GM12891 (cell line): ENCODE measurements at regions not wholly inside any gene's neighbourhood (a gene's known extent, or its start where the extent isn't known, plus 50 kb on each side); places are given as distances from the start of the nearest gene placed in this dataset.

Experiments
- DNase-seq: peaks from one replicate; pipeline ENCODE4 v3.0.0; 2011; ENCODE audit warnings: low spot score; ENCODE audit not compliant: insufficient read length
- FAIRE-seq: peaks from 2 replicates; lab custom pipeline; 2011; peaks lifted over from hg19 to GRCh38; lab: Jason Lieb, UNC
- PAX5 ChIP-seq: IDR thresholded peaks from 2 replicates; pipeline ENCODE4 v1.6.1; 2011; ENCODE audit warnings: low read length, moderate library complexity, mild to moderate bottlenecking; ENCODE audit not compliant: insufficient read depth, severe bottlenecking
- POLR2A ChIP-seq: IDR thresholded peaks from 2 replicates; pipeline ENCODE4 v1.6.1; 2011; ENCODE audit warnings: low read depth, low read length, control low read depth
- POLR2AphosphoS5 ChIP-seq: IDR thresholded peaks from 2 replicates; pipeline ENCODE4 v1.6.1; 2011; ENCODE audit warnings: low read depth, low read length, control low read depth
- POU2F2 ChIP-seq: IDR thresholded peaks from 2 replicates; pipeline ENCODE4 v1.6.1; 2011; ENCODE audit warnings: low read depth, mild to moderate bottlenecking, control low read depth, low read length, moderate library complexity
- SPI1 ChIP-seq: IDR thresholded peaks from 2 replicates; pipeline ENCODE4 v1.6.1; 2011; ENCODE audit warnings: low read depth, low read length, control low read depth
- TAF1 ChIP-seq: IDR thresholded peaks from 2 replicates; pipeline ENCODE4 v1.6.1; 2011; ENCODE audit warnings: low read depth, low read length, control low read depth

- no peak for DNase-seq
- TF ChIP-seq TAF1: no peak
- no peak for FAIRE-seq
Measured at GRCh38 chr6:28726569-28727309, 197.0 kb downstream of the TRIM27 start.

- FAIRE-seq (no peak), DNase-seq (no peak)
- peak; percentile 85 for TF ChIP-seq SPI1
- TF ChIP-seq PAX5: no peak
Measured at GRCh38 chr6:28727559-28728211, 196.1 kb downstream of the TRIM27 start.

- TF ChIP-seq PAX5: no peak
- no peak for TF ChIP-seq SPI1
- TF ChIP-seq POLR2AphosphoS5: no peak
- no peak for TF ChIP-seq POU2F2
- TF ChIP-seq TAF1: no peak
- TF ChIP-seq POLR2A: no peak
- DNase-seq (no peak), FAIRE-seq (no peak)
Measured at GRCh38 chr6:28729501-28730402, 194.0 kb downstream of the TRIM27 start.

GRCh38 chr6:28732052-28732451, 191.7 kb downstream of the TRIM27 start:
- TF ChIP-seq SPI1 (no peak), TAF1 (no peak), POU2F2 (no peak), POLR2A (no peak), POLR2AphosphoS5 (no peak), PAX5 (no peak)
- FAIRE-seq (no peak), DNase-seq (no peak)

GRCh38 chr6:28734443-28734959, 189.3 kb downstream of the TRIM27 start:
- no peak for DNase-seq
- no peak for FAIRE-seq

GRCh38 chr6:28736121-28736520, 187.7 kb downstream of the TRIM27 start:
- no peak for TF ChIP-seq SPI1
- no peak for TF ChIP-seq TAF1
- TF ChIP-seq POLR2AphosphoS5: no peak
- TF ChIP-seq POU2F2: no peak
- no peak for TF ChIP-seq PAX5
- no peak for TF ChIP-seq POLR2A
- no peak for FAIRE-seq
- no peak for DNase-seq

More at GRCh38 chr6:28734443-28734959, 189.3 kb downstream of the TRIM27 start:
- TF ChIP-seq POLR2AphosphoS5 (no peak), POLR2A (no peak), PAX5 (no peak), POU2F2 (no peak), SPI1 (no peak), TAF1 (no peak)

GRCh38 chr6:28737750-28738395, 185.9 kb downstream of the TRIM27 start:
- DNase-seq: no peak
- no peak for FAIRE-seq
- TF ChIP-seq POLR2AphosphoS5 (no peak), POLR2A (no peak), PAX5 (no peak), SPI1 (no peak), TAF1 (no peak), POU2F2 (no peak)

- DNase-seq (no peak), FAIRE-seq (no peak)
- no peak for TF ChIP-seq POLR2A
- TF ChIP-seq POLR2AphosphoS5: no peak
- no peak for TF ChIP-seq SPI1
- no peak for TF ChIP-seq POU2F2
- no peak for TF ChIP-seq TAF1
- TF ChIP-seq PAX5: no peak
Measured at GRCh38 chr6:28738396-28738765, 185.4 kb downstream of the TRIM27 start.

GRCh38 chr6:28741363-28741762, 182.4 kb downstream of the TRIM27 start:
- TF ChIP-seq PAX5 (no peak), POLR2AphosphoS5 (no peak), SPI1 (no peak), TAF1 (no peak), POLR2A (no peak), POU2F2 (no peak)
- FAIRE-seq (no peak), DNase-seq (no peak)
